Keratinocyte (primary cell): ENCODE measurements at regions not wholly inside any gene's neighbourhood (a gene's known extent, or its start where the extent isn't known, plus 50 kb on each side); places are given as distances from the start of the nearest gene placed in this dataset.

Source experiments
- DNase-seq: peaks from one replicate; pipeline ENCODE4 v3.0.0-alpha.2; 2011; ENCODE audit warnings: low read depth, missing footprints, low spot score
- FAIRE-seq: peaks from 2 replicates; lab custom pipeline; 2011; peaks lifted over from hg19 to GRCh38; lab: Jason Lieb, UNC
- H2AFZ ChIP-seq: 2 replicates; pipeline ENCODE4 v1.6.0; 2012; ENCODE audit warnings: low read length, control low read depth, inconsistent platforms; ENCODE audit not compliant: control insufficient read depth
- H3K27ac ChIP-seq: 2 replicates; pipeline ENCODE4 v1.5.1; 2011; ENCODE audit warnings: low read length; ENCODE audit not compliant: control insufficient read depth, insufficient read depth
- H3K27me3 ChIP-seq: 3 replicates; pipeline ENCODE4 v1.6.0; 2011; ENCODE audit warnings: low read length; ENCODE audit not compliant: control insufficient read depth, insufficient read depth; ENCODE audit errors: extremely low read depth
- H3K36me3 ChIP-seq, 2 experiments: 2 replicates in 1 of 2; 3 replicates in 1 of 2; pipeline ENCODE4 v1.5.1; 2011; ENCODE audit warnings: low read length in 2 of 2, mild to moderate bottlenecking in 1 of 2; ENCODE audit not compliant: control insufficient read depth in 2 of 2, insufficient read depth in 2 of 2; ENCODE audit errors: extremely low read depth in 1 of 2
- H3K4me1 ChIP-seq: 3 replicates; pipeline ENCODE4 v1.5.1; 2011; ENCODE audit warnings: low read length; ENCODE audit not compliant: control insufficient read depth, insufficient read depth; ENCODE audit errors: extremely low read depth
- H3K4me2 ChIP-seq: 3 replicates; pipeline ENCODE4 v1.6.0; 2011; ENCODE audit warnings: low read depth, low read length; ENCODE audit not compliant: control insufficient read depth, insufficient read depth; ENCODE audit errors: extremely low read depth
- H3K4me3 ChIP-seq, 3 experiments: fragments of 200-600 bp in 1 of 3; sonication (generic) in 1 of 3; 2 replicates in 2 of 3; 3 replicates in 1 of 3; pipeline ENCODE4 v1.5.1; 2011 to 2016; ENCODE audit warnings: low read length in 3 of 3, mild to moderate bottlenecking in 3 of 3, control low read depth in 2 of 3, inconsistent platforms in 1 of 3, low read depth in 1 of 3, mixed read lengths in 1 of 3, mixed run types in 1 of 3, moderate library complexity in 1 of 3; ENCODE audit not compliant: control insufficient read depth in 2 of 3, insufficient read depth in 2 of 3; ENCODE audit errors: extremely low read depth in 1 of 3
- H3K79me2 ChIP-seq: 2 replicates; pipeline ENCODE4 v1.6.0; 2012; ENCODE audit warnings: low read length; ENCODE audit not compliant: control insufficient read depth, insufficient read depth
- H3K9ac ChIP-seq: 3 replicates; pipeline ENCODE4 v1.6.0; 2011; ENCODE audit warnings: low read length; ENCODE audit not compliant: control insufficient read depth, insufficient read depth; ENCODE audit errors: extremely low read depth
- H3K9me1 ChIP-seq: 3 replicates; pipeline ENCODE4 v1.6.0; 2011; ENCODE audit warnings: low read length; ENCODE audit not compliant: control insufficient read depth, insufficient read depth; ENCODE audit errors: extremely low read depth
- H3K9me3 ChIP-seq: 2 replicates; pipeline ENCODE4 v1.5.1; 2012; ENCODE audit warnings: low read depth, low read length; ENCODE audit not compliant: control insufficient read depth
- H4K20me1 ChIP-seq: 3 replicates; pipeline ENCODE4 v1.6.0; 2011; ENCODE audit warnings: low read length; ENCODE audit not compliant: control insufficient read depth, insufficient read depth; ENCODE audit errors: extremely low read depth
- CTCF ChIP-seq, 3 experiments: IDR thresholded peaks in 1 of 3; conservative IDR thresholded peaks in 1 of 3; optimal IDR thresholded peaks in 1 of 3; 2 replicates in 2 of 3; 3 replicates in 1 of 3; pipeline versions ENCODE3 to v1.5.1; 2011; ENCODE audit warnings: low read length in 3 of 3, mild to moderate bottlenecking in 3 of 3, moderate library complexity in 2 of 3, control low read depth in 1 of 3, inconsistent platforms in 1 of 3; ENCODE audit not compliant: insufficient read depth in 2 of 3; ENCODE audit errors: extremely low read depth in 1 of 3
- EZH2 ChIP-seq: IDR thresholded peaks from one replicate; pipeline ENCODE4 v1.6.1; 2012; ENCODE audit warnings: inconsistent platforms, mild to moderate bottlenecking, low read length, moderate library complexity
- dilution Hi-C: fragments of 300-500 bp; cut with MboI; formaldehyde crosslinking; loops from one replicate; pipeline ENCODE4 v1.7.0; 2020; ENCODE audit warnings: low sequenced_read_pairs; ENCODE audit not compliant: extremely low pct_ligation_motif_present

DNA sequence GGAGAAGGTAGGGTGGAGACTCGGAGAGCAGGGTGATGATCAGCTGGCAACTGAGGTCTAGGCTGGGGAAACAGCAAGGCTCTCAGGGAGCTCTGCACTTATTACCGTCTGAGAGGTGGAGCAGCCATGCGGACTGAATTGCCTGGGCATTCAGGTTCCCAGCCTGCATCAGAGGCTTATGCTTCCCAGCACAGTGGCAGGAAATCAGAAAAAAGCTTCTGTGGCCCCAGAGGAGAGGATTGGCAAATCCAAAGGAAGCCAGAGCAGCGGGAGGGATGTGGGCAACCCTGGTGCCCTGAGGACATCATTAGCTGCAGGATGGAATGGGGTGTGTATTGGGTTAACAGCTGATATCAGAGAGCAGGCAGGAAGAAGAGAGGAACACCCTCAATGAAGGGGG lies 374.1 kb upstream of the POU3F1 start:
- Histone ChIP-seq H3K9me3 (no peaks in the 10 kb centered on the region), H3K4me3 (no peak overlapping the region), H3K9me1 (no peaks in the 10 kb centered on the region), H3K4me1 (no peaks in the 10 kb centered on the region), H2AFZ (no peak overlapping the region), H3K27me3 (no peaks in the 10 kb centered on the region), H3K27ac (no peak overlapping the region), H3K36me3 (no peaks in the 10 kb centered on the region), H3K79me2 (no peaks in the 10 kb centered on the region), H4K20me1 (no peaks in the 10 kb centered on the region), H3K4me2 (no peak overlapping the region), H3K9ac (no peak overlapping the region)
- dilution Hi-C loops = no loop called here
- no peak for TF ChIP-seq CTCF (optimal IDR thresholded peaks at IDR 0.05 in 1 of 3, IDR thresholded peaks at IDR 0.05 in 1 of 3, conservative IDR thresholded peaks at IDR 0.05 in 1 of 3; ENCODE audit: extremely low read depth in 1 of 3, insufficient read depth in 2 of 3, low read length in 3 of 3)
- TF ChIP-seq EZH2 = no peak
- DNase-seq (no peak), FAIRE-seq (no peak)

DNA sequence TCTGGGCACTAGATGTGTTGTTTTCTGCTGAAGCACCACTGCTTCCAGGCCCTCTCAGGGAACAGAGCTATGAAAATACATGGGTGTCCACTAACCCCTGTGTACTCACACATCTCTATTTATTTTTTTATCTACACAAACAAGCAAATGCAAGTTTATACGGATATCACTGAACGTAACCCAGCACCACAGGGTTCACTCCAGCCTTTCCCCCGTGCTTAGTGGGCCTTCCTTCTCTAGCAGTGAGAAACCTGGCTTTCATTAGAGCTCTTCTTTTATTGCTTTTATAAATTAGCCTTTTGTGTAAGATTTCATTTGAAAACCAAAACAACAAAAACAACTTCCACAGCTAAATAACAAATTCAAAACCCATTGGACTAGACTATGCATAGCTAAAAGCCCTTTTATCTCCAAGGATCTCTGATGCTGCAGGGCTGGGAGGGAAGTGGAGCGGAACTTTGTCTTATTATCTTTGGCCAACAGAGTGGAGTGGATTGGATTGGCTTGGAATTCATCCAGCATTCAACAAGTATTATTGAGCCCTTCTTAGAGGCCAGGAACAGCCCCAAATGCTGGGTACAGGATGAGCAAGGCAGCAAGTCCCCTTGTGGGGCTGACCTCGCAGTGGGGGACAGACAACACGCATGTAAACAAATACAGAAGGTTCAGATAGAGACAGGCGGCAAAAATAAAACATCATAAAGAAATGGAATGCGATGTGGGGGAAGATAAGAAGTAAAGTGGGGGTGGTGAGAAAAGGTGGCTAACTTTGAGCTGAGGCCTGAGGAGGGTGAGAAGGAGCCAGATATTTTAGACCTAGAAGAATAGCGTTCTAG lies 371.8 kb upstream of the POU3F1 start:
- dilution Hi-C loops = no loop called here
- FAIRE-seq (no peak), DNase-seq (no peak)
- Histone ChIP-seq H3K9me1 (no peaks in the 10 kb centered on the region), H3K4me3 (no peak overlapping the region), H2AFZ (no peak overlapping the region), H3K27ac (no peak overlapping the region), H3K9me3 (no peaks in the 10 kb centered on the region), H3K9ac (no peak overlapping the region), H3K36me3 (no peaks in the 10 kb centered on the region), H3K4me2 (no peak overlapping the region), H3K27me3 (no peaks in the 10 kb centered on the region), H4K20me1 (no peaks in the 10 kb centered on the region), H3K79me2 (no peaks in the 10 kb centered on the region), H3K4me1 (no peaks in the 10 kb centered on the region)
- TF ChIP-seq EZH2 (no peak), CTCF (optimal IDR thresholded peaks at IDR 0.05 in 1 of 3, IDR thresholded peaks at IDR 0.05 in 1 of 3, conservative IDR thresholded peaks at IDR 0.05 in 1 of 3; ENCODE audit: extremely low read depth in 1 of 3, insufficient read depth in 2 of 3, low read length in 3 of 3) (no peak)
